ENCODE measurements at regions not wholly inside any gene's neighbourhood (a gene's known extent, or its start where the extent isn't known, plus 50 kb on each side); places are given as distances from the start of the nearest gene placed in this dataset.
A peak's percentile ranks its signal among the peaks of the same experiment; 100 is the strongest.

DNA sequence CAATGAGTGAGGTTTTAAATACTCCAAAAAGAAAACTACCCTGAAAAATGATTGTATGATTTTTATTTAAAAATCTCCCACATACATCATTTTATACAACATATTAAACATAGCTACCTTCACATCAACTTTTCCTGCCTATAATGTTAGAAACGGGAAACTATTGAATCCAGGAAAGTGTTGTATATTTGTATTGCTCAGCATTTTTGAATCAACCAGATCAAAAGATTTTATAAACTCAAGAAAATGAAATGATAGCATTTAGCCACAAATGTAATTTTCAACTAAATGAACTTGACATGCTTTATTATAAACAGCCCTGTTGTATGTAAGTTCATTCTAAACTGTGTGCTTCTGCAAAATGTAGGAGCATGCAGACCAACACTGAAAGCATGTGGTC lies 124.6 kb upstream of the SLC10A2 start:
- DNase-seq (no peak), ATAC-seq (no peak)
- intact Hi-C loops (cut with DNase I): no loop called here

DNA sequence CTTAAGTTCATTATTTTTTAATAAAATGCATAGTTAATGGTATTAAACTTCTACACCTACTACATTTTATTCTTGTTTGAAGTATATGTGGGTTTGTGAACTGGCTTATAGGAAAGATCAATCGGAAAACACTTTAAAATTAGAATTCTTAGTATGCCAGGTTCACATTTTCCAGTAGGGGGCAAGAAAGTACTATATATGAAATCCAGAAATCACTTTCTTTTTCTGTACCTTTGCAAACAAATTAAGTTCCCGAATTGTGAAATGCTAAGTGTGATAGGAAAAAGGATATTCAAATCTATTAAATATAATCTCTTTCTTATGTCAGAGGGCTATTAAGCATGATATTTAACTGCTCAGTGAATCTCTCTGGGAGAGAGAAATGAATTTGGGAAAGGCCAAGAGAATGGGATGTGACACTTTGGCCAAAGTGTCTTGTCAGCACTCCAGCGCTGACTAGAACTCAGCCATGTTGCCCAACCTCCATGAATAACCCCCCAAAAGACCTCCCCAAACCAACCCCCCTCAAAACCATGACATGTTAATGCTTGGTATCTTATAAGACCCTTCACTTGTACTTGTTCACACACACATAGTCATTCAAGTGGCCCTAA lies 122.6 kb upstream of the SLC10A2 start:
- no peak for ATAC-seq
- intact Hi-C loops (cut with DNase I): loop anchor here in 1 of 2 donors (5.0 kb wide), 1 partner anchor 603 kb away; no protein-coding TSS in a partner anchor
- no peak for DNase-seq

DNA sequence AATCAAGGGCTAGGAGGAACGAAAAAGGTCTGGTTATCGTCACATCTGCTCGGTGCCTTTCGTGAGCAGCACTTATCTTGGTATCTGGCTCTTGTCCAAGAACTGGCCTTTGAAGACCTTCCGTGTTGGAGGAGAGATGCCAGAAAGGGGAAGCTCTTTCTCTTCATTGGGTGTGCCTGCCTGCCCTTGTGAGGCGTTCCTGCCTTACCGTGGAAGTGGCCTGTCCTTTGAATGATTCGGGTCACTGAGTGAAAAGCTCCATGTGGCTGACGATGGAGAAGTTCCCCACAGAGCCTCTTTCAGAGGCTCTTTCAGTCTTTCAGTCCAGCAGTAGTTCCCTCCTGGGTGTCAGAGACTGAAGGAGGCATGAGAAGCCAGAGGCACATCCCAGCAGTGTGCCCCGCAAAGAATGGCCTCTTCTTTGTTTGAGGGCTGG lies 121.5 kb upstream of the SLC10A2 start:
- ATAC-seq (no peak), DNase-seq (no peak)
- intact Hi-C loops (cut with DNase I): loop anchor here in 1 of 2 donors (5.0 kb wide), 1 partner anchor 605 kb away; no protein-coding TSS in a partner anchor

DNA sequence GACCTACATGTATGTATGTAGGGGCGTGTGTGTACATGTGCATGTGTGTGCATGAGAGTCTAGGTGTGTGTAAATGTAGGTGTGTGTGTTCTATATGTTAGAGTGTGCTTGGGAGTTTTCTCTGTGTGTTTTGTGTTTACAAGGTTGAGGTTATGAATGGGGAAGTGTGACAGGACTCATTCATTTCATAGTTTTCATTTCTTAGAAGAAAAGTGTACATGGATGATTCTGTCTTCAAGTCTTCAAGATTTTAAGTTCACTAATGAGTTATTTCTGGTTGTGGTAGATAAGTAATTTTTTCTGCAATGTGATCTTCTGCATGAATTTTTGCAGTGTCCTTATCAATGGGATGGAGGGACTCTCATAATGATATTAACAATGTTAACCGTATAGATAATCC lies 118.2 kb upstream of the SLC10A2 start:
- ATAC-seq (no peak), DNase-seq (no peak)
- intact Hi-C loops (cut with DNase I): no loop called here

DNA sequence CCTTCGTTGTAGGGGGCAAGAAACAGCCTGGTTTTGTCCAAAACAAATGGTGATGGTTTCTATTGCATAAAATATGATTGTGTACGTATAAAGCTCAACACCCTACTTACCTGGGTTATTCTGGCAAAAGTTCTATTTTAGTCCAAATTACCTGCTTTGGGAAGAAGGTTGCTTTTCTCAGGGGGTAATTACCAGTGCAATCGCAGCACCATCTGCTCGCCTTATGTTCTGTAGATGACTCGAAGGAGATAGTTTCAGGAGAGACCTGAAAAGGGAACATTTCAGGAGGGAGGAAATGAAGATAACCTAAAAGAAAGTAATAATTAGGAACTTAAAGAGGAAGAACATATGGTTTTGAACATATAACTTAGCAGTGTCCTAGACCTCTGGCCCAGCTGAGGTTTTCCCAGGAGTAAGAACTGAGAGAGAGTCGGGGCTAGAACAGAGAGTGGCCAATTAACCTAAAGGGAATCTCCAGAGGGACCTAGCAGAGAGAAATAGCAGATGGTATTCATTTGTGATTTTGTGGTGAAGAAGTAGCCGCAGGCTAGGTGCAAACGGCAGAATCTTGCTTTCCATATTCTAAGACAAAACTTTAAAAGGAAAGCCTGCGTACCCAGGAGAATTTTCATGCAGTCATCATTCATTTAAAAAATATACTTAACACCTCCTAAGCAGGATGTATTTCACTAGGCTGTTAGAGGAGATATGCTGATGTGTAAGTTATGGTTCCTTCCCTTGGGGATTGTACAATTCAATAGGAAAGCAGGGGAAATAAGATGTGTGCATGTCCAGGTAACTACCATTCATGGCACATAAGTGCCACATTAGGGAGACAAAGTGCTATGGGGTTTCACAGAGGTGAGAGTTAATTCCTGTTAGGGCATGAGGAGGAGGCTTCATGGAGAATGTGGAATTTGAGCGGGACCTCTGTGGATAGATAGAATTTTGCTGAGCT lies 113.0 kb upstream of the SLC10A2 start:
- intact Hi-C loops (cut with DNase I): no loop called here
- no peak for ATAC-seq

DNA sequence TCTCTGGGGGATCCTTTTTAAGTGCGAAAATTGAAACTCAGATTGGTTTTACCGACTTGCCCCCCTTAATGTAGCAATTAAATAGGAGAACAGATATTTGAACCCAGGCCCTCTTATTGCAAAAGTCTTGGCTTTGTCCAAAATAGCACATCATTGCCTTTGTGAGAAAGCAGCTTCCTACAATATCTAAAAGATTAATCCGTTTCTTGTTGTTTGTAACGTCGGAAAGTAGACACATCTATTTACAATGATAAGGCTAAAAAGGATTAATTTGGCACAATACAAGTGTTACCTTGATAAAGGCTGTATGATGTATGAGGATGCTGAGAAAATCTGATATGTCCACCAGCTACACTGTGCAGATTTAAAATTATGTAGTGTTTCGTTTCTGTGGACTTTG lies 108.7 kb upstream of the SLC10A2 start:
- DNase-seq: no peak
- ATAC-seq: no peak
- intact Hi-C loops (cut with DNase I): no loop called here

More for the DNA sequence above, 113.0 kb upstream of the SLC10A2 start:
- no peak for DNase-seq

DNA sequence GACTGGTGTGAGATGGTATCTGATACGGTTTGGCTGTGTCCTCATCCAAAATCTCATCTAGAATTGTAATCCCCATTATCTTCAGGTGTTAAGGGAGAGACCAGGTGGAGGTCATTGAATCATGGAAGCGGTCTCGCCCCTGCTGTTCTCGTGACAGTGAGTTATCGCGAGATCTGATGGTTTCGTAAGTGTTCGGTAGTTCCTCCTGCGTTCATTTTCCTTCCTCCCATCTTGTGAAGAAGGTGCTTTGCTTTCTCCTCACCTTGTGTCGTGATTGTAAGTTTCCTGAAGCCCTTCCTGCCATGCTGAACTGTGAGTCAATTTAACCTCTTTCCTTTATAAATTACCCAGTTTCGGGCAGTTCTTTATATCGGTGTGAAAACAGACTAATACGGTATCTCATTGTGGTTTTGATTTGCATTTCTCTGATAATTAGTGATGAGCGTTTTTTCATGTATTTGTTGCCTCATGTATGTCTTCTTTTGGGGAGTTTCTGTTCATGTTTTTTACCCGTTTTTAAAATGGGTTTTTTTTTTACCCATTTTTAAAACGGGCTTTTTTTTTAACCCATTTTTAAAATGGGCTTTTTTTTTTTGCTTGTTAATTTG lies 102.8 kb upstream of the SLC10A2 start:
- ATAC-seq (no peak), DNase-seq (no peak)
- intact Hi-C loops (cut with DNase I): no loop called here

DNA sequence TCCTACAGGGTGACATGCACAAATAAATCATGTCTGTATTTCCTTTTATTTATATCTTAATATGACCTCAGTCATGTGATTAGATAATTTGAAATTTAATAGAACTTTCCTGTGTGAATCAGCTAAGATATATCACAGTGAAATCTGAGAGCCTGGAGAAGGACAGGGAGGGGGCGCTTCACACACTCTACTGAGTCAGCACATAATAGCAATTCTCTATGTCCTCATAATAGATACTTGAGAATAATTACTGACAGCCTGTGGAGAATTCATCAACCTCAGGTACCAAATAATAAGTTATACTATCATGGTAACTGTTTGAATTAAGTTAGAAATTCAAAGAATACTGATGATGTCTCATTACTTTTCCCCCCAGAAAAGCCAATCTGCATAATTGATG lies 98.0 kb upstream of the SLC10A2 start:
- no peak for DNase-seq
- no peak for ATAC-seq
- intact Hi-C loops (cut with DNase I): no loop called here

DNA sequence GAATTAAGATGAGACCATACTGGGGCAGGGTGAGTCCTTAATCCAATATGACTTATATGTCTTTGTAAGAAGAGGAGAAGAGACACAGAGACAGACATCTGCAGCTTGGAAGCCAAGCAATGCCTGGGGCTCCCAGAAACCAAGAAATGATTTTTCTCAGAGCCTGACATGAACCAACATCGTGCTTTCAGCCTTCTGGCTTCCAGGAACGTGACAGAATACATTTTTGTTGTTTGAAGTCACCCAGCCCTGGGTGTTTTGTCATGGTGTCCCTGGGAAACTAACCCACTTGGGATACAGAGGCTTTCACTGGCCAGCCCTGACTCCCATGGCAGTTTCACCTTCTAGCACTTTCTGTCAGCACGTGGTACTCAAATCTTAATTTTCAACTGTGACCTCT lies 95.3 kb upstream of the SLC10A2 start:
- intact Hi-C loops (cut with DNase I): no loop called here

DNA sequence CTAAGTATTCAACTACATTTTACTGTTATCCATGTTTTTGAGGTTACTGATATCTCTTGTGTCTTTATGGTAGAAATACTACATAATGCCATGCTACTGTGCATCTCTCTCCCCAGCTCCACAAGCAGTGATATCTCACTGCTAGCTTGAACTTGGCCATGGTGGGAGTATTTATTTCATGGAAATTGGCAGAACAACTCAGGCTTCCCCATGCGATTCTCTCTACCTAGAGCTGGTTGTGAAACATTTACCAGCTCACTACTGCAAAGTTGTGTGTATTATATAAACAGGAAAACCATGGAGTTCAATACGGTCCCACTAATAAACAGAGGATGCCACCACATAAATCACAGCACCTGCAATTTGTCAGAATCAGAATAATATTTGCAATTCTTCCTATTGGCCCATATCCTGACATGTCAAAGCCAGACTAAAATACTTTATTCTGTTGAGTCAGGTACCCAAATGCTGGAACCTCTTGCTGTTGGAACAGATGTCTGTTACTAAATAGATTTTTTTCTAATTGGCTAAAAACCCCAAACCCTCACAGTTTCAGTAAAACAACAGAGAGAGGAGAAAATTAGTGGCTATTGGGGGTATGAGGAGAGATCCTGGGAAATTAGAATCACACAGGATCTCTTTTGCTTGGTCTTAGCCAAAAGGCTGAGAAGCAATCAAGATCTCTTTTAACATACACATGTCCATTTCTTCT lies 91.4 kb upstream of the SLC10A2 start:
- ATAC-seq (peak in 1 of 2 donors; percentile 58), DNase-seq (no peak)
- intact Hi-C loops (cut with DNase I): no loop called here

More for the DNA sequence above, 95.3 kb upstream of the SLC10A2 start:
- ATAC-seq (no peak), DNase-seq (no peak)

DNA sequence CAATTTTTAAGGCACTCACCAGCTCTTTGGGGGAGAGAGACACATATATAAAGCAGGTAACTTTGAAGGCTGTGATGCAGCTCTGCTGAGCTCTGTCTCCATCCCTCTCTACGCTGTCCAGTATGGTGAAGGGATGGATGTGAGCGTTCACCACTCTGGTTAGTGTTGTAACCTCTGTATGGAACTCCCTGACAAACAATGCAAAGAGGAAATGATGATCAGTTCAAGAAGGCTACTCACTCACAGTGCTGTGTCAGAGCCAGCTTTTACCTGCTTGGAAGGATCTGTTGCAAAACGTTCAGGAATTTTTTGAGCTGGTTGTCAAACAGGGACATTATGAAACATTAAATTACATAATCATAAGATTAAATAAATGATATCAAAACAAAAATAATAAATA lies 90.8 kb upstream of the SLC10A2 start:
- intact Hi-C loops (cut with DNase I): no loop called here
- DNase-seq (no peak), ATAC-seq (peak in 1 of 2 donors; percentile 76)

DNA sequence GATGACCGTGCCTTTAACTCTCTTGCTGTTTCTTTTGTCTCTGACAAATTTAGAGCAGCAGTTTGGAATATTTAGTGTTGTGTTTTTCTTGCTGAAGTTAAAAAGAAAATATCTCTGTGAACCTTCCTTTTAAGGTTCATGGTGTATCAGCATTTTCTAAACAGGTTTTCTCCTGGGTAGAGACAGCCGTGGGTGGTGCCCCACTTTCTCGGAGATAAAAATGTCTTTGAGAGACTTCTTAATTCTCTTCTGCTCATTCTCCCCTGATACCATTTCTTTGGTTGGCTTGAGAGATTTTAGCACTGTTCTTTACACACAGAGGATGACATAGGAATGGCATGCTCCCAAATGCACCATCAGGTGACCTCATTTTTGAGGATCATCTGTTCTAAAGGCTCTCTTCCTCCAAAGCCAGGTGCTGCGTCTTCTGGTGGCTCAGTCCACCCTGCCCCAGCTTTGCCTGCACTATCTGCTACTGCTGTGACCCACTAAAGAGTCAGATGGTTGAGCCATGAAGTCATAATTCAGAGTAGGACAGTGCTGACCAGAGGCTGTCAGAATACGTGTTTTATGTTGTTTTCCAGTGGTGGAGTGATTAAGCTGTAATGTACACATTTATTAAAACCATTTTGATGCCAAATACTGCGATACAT lies 90.3 kb upstream of the SLC10A2 start:
- DNase-seq: no peak
- ATAC-seq: peak in 1 of 2 donors; percentile 77
- intact Hi-C loops (cut with DNase I): no loop called here

DNA sequence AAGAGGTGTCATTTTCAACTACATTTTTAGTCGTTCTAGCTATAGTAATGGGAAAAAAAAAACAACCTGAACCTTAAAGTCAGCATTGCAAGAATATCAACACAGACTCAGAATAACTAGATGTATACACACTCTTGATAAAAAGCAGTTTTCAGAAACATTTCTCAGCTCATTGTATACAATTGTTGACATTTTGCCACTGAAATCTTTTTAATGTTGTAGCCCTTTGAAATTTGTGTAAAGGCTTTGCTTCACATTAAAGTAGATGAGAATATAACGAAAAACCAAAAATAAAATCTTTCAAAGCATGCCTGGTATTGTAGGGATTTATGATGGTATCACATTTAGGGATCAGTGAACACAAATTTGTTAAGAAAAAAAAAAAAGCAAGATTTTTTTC lies 87.2 kb upstream of the SLC10A2 start:
- ATAC-seq (no peak), DNase-seq (no peak)
- intact Hi-C loops (cut with DNase I): no loop called here

DNA sequence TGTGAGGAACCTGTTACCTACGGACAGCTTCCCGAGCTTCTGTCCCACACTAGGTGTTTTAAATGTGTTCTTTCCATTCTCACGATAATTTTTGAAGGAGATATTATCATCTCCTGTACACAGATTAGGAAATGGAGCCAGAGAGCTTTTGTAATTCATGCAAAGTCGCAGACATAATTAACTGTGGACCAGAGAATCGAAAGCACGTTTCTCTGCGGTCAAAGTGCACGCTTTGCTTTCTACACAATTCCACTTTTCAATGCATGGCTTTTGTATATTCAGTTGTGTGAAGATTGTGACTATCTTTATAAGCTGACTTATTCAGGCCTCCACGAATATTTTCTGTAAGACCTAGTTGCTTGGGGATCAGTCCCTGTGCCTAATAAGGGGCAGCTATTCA lies 81.7 kb upstream of the SLC10A2 start:
- DNase-seq (no peak), ATAC-seq (no peak)
- intact Hi-C loops (cut with DNase I): no loop called here

DNA sequence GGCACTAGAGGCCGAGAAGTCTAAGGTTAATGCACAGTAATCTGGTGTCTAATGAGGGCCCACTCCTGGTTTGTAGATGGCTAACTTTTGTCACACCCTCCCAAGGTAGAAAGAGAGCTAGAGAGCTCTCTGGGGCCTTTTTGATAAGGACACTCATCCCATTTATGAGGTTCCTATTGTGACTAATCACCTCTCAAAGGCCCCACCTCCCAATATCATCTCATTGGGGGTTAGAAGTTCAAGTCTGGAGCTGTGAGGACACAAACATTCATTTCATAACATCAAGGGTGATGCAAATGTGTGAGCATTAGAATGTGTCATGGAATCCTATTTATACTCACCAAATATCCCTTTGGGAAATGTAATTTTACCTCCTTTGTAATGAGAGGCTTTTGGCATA lies 79.2 kb upstream of the SLC10A2 start:
- intact Hi-C loops (cut with DNase I): no loop called here
- DNase-seq: no peak

DNA sequence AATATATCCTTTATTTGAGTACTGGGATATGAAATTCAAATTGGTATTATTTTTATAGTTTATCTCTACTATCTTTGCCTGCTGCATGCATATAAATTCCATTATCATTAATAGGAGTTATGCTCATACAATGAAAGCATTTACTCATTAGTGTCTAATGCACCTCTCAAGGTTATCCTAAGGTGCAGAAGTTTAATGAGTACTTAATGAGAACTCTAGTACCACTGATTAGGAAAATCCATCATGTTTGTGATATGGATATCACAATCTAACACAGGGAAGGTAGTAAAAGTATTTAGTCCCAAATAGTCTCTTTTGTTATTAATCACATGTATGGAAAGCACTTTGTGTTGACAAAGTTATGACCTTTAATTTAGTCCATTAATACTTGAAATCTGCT lies 77.2 kb upstream of the SLC10A2 start:
- intact Hi-C loops (cut with DNase I): loop anchor here in 1 of 2 donors (5.0 kb wide), 1 partner anchor 226 kb away; no protein-coding TSS in a partner anchor
- ATAC-seq (no peak), DNase-seq (no peak)

More for the DNA sequence above, 79.2 kb upstream of the SLC10A2 start:
- no peak for ATAC-seq

DNA sequence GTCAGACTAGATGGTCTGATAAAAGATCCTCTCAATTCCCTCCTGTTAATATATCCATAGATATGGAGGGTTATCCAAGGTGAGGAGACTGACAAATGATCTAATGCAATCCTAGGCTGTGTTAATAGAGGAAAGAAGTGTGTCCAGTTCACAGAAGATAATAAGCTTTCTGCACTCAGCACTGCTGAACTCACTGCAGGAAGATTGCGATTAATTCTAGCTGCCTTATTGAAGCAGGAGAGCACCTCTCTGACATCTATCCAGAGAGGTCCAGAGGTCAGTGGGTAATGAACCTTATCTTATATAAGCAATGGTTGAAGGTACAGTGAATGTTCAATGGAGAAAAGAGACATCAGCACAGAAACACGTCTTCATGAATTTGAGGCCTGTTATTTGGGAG lies 75.9 kb upstream of the SLC10A2 start:
- ATAC-seq: no peak
- no peak for DNase-seq
- intact Hi-C loops (cut with DNase I): loop anchor here in 1 of 2 donors (5.0 kb wide), 1 partner anchor 225 kb away; no protein-coding TSS in a partner anchor

DNA sequence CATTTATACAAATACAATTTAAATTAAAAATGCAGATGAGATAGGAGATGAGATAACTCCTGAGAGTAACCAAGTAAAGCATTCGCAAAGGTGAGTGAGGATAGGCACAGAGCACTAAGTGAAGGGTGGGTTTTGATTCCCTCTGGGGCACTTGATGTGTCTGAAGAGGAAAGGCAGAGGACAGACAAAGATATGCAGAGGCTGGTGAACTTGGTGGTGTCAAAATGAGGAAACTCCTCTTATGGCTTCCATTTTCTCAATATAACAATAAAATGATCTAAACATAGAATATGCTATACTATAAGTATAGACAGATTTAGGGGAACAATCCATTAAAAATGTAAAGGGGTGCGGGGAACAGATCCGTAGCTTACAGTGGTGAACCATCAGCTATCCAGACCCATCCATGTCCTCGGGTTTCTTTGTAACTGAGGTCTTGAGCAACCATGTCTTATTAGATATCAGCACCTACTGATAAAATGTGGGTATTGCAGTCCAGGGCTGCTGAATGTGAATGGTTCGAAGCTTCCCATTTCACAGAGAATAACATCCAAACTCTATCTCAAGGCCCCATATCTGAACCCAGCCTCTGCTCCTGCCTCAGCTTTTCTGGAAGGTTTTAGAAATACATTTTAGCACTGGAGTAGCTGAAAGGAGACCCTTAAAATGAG lies 73.9 kb upstream of the SLC10A2 start:
- ATAC-seq (peak; percentile 41 to 54), DNase-seq (no peak)
- intact Hi-C loops (cut with DNase I): loop anchor here in 1 of 2 donors (5.0 kb wide), 1 partner anchor 223 kb away; no protein-coding TSS in a partner anchor

All from left cardiac atrium (tissue), 4 donors.